Natural killer cell (primary cell): ENCODE measurements at regions not wholly inside any gene's neighbourhood (a gene's known extent, or its start where the extent isn't known, plus 50 kb on each side); places are given as distances from the start of the nearest gene placed in this dataset.

Source experiments
- ATAC-seq, 3 donors: fragments of 150-1000 bp in 2 of 3; fragments of 200-7000 bp in 1 of 3; cut with Tn5 transposase; 1 replicate in 1 of 3; 2 replicates in 2 of 3; pipeline ENCODE4 v1.10.0; 2021; ENCODE audit warnings: mild to moderate bottlenecking in 2 of 3, moderate library complexity in 2 of 3
- DNase-seq, 2 donors: peaks; one replicate each; pipeline versions ENCODE4 v3.0.0 to v3.0.0-alpha.2; 2013 to 2021; ENCODE audit warnings: mixed read lengths in 1 of 2
- H3K27ac ChIP-seq: one replicate; pipeline ENCODE4 v1.5.1; 2013; ENCODE audit warnings: mild to moderate bottlenecking, low read length
- H3K27me3 ChIP-seq: one replicate; pipeline ENCODE4 v1.6.1; 2013; ENCODE audit warnings: low read length; ENCODE audit not compliant: control insufficient read depth, insufficient read depth
- H3K36me3 ChIP-seq: one replicate; pipeline ENCODE4 v1.6.1; 2013; ENCODE audit warnings: low read length; ENCODE audit not compliant: control insufficient read depth, insufficient read depth
- H3K4me1 ChIP-seq: one replicate; pipeline ENCODE4 v1.6.1; 2013; ENCODE audit warnings: low read length; ENCODE audit not compliant: control insufficient read depth, insufficient read depth
- H3K4me3 ChIP-seq: one replicate; pipeline ENCODE4 v1.5.1; 2013; ENCODE audit warnings: low read length
- H3K9me3 ChIP-seq: one replicate; pipeline ENCODE4 v1.6.1; 2013; ENCODE audit warnings: low read length; ENCODE audit not compliant: control insufficient read depth, insufficient read depth
- H3K27ac Mint-ChIP-seq, 2 donors: one replicate each; pipeline ENCODE4 v1.8.0; 2022; ENCODE audit warnings: mild to moderate bottlenecking in 2 of 2, mixed read lengths in 2 of 2, moderate library complexity in 1 of 2
- H3K27me3 Mint-ChIP-seq, 2 donors: one replicate each; pipeline ENCODE4 v1.8.0; 2022; ENCODE audit warnings: low read depth in 2 of 2, mixed read lengths in 2 of 2
- H3K36me3 Mint-ChIP-seq: one replicate; pipeline ENCODE4 v1.8.0; 2022; ENCODE audit warnings: mixed read lengths
- H3K4me1 Mint-ChIP-seq, 2 donors: one replicate each; pipeline ENCODE4 v1.8.0; 2022; ENCODE audit warnings: mixed read lengths in 2 of 2
- H3K4me3 Mint-ChIP-seq: one replicate; pipeline ENCODE4 v1.8.0; 2022; ENCODE audit warnings: mild to moderate bottlenecking, moderate library complexity, mixed read lengths
- H3K9me3 Mint-ChIP-seq, 2 donors: one replicate each; pipeline ENCODE4 v1.8.0; 2022; ENCODE audit warnings: mixed read lengths in 2 of 2
- CTCF ChIP-seq: fragments of 200-600 bp; IDR thresholded peaks from one replicate; pipeline ENCODE4 v1.8.0; 2022; ENCODE audit warnings: antibody characterized with exemption
- WGBS: methylation state at CpG from one replicate; pipeline ENCODE4 v1.1.7; 2013; ENCODE audit warnings: missing lambda C conversion rate; ENCODE audit not compliant: insufficient coverage; 5-methylcytosine and 5-hydroxymethylcytosine counted together
- intact Hi-C: fragments of 100-400 bp; cut with micrococcal nuclease; formaldehyde crosslinking; loops from one replicate; pipeline ENCODE4 v1.14.2; 2022

DNA sequence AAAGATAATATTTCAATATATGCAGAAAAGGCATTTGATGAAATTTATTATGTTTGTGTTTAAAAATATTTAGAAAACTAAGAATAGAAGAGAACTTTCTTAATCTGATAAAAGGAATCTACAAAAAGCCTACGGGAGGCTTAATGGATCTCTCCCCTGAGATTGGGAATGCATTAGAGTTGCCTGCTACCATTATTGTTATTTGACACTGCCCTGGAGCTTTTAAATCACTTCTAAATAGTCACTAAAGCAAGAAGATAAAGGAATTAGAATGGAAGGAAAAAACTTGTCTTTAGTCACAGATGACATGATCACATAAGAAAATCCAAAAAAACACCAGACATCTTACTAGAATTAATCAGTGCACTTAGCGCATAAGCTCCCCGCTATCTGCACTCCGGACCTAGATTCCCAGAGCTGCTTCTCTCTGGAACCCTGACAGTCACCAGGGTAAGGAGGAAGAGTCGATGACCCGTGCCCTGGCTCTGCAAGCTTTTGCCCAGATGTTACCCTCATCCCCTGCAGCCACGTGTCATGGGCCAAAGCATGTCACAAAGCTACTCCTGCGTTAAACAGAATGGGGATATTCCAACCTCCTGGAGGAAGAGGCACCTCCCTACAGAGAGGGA is 97.1 kb downstream of the MINAR1 start:
- no peaks in the 10 kb centered on the region for H3K4me1 ChIP-seq
- Mint-ChIP-seq H3K4me3 (no peak overlapping the region), H3K27ac (no peak overlapping the region), H3K36me3 (no peaks in the 10 kb centered on the region), H3K27me3 (peaks cover 11 to 34% of the 10 kb centered on the region in 2 donors), H3K9me3 (no peaks in the 10 kb centered on the region), H3K4me1 (no peaks in the 10 kb centered on the region)
- no peak overlapping the region for H3K27ac ChIP-seq
- no peaks in the 10 kb centered on the region for H3K36me3 ChIP-seq
- intact Hi-C loops = no loop called here
- no peaks in the 10 kb centered on the region for H3K9me3 ChIP-seq
- DNase-seq (no peak), ATAC-seq (no peak)
- TF ChIP-seq CTCF = no peak
- no peaks in the 10 kb centered on the region for H3K27me3 ChIP-seq
- WGBS = 83% methylated on average over 8 of the region's 8 CpGs
- H3K4me3 ChIP-seq = no peak overlapping the region

GRCh38 chr15:79535536-79535935 is 103.4 kb downstream of the MINAR1 start:
- intact Hi-C loops = no loop called here
- H3K27me3 ChIP-seq = no peaks in the 10 kb centered on the region
- no peaks in the 10 kb centered on the region for H3K9me3 Mint-ChIP-seq
- no peaks in the 10 kb centered on the region for H3K9me3 ChIP-seq
- H3K4me3 ChIP-seq = no peak overlapping the region
- DNase-seq (no peak), ATAC-seq (no peak)
- no peaks in the 10 kb centered on the region for H3K36me3 Mint-ChIP-seq
- H3K27ac Mint-ChIP-seq = no peak overlapping the region
- H3K27ac ChIP-seq = no peak overlapping the region
- no peaks in the 10 kb centered on the region for H3K4me1 Mint-ChIP-seq
- H3K4me3 Mint-ChIP-seq = no peak overlapping the region
- 86% methylated on average over 3 of the region's 3 CpGs for WGBS
- no peaks in the 10 kb centered on the region for H3K4me1 ChIP-seq
- TF ChIP-seq CTCF = no peak
- H3K36me3 ChIP-seq = no peaks in the 10 kb centered on the region
- peaks cover 8 to 12% of the 10 kb centered on the region in 2 donors for H3K27me3 Mint-ChIP-seq

GRCh38 chr15:79538527-79538926 is 106.4 kb downstream of the MINAR1 start:
- Histone ChIP-seq H3K4me3 (no peak overlapping the region), H3K27me3 (no peaks in the 10 kb centered on the region), H3K27ac (no peak overlapping the region), H3K36me3 (no peaks in the 10 kb centered on the region), H3K4me1 (no peaks in the 10 kb centered on the region), H3K9me3 (no peaks in the 10 kb centered on the region)
- Mint-ChIP-seq H3K27me3 (peaks cover 0 to 12% of the 10 kb centered on the region in 2 donors), H3K36me3 (no peaks in the 10 kb centered on the region), H3K4me3 (no peak overlapping the region), H3K9me3 (no peaks in the 10 kb centered on the region), H3K4me1 (no peaks in the 10 kb centered on the region), H3K27ac (no peak overlapping the region)
- intact Hi-C loops = no loop called here
- no peak for DNase-seq
- no peak for TF ChIP-seq CTCF
- WGBS = 87% methylated on average over 5 of the region's 5 CpGs
- no peak for ATAC-seq

DNA sequence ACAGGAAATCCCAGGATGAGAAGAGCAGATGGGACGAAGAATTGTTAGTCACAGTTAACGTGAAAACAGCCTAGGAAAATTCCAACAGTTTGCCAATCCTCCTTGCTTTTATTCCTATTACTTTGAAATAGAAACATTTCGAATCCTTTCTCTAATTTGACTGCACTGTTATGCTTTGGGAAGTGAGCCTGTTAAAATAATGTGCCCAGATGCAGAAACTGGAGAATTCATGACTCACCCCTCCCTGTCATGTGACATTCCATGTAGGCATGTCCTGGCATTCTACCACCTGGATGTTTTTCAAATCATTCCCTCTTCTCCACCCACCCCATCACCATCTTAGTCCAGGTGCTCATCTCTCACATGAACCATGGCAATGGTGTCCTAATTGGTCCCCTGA is 107.3 kb downstream of the MINAR1 start:
- WGBS = 83% methylated on average over 3 of the region's 3 CpGs
- H3K4me1 Mint-ChIP-seq = no peaks in the 10 kb centered on the region

More for the DNA sequence above, 107.3 kb downstream of the MINAR1 start:
- ATAC-seq = no peak
- Mint-ChIP-seq H3K9me3 (no peaks in the 10 kb centered on the region), H3K27me3 (peaks cover 0 to 8% of the 10 kb centered on the region in 2 donors), H3K4me3 (no peak overlapping the region), H3K36me3 (no peaks in the 10 kb centered on the region), H3K27ac (no peak overlapping the region)
- Histone ChIP-seq H3K27ac (no peak overlapping the region), H3K4me3 (no peak overlapping the region), H3K4me1 (no peaks in the 10 kb centered on the region), H3K36me3 (no peaks in the 10 kb centered on the region), H3K27me3 (no peaks in the 10 kb centered on the region), H3K9me3 (no peaks in the 10 kb centered on the region)
- intact Hi-C loops = no loop called here
- no peak for DNase-seq
- TF ChIP-seq CTCF = no peak
